GM18505 (cell line): ENCODE measurements at regions not wholly inside any gene's neighbourhood (a gene's known extent, or its start where the extent isn't known, plus 50 kb on each side); places are given as distances from the start of the nearest gene placed in this dataset.
"Not testable (repeated sequence)": the region's sequence is repeated elsewhere in the genome, so short reads cannot be mapped to it uniquely, and the experiment has no call there.

ENCODE experiments used
- ATAC-seq: cut with Tn5 transposase; IDR thresholded peaks from one replicate; pipeline ENCODE4 v1.9.1; 2021; ENCODE audit not compliant: unreplicated experiment
- POLR2A ChIP-seq: IDR thresholded peaks from 4 replicates; pipeline ENCODE4 v1.6.1; 2011; ENCODE audit warnings: borderline replicate concordance; ENCODE audit not compliant: insufficient read depth, insufficient read length; ENCODE audit errors: extremely low read depth

- ATAC-seq = no peak
Observed at GRCh38 chr16:13322336-13322735, 420.9 kb downstream of the SHISA9 start.

GRCh38 chr16:13324851-13325250 is 423.5 kb downstream of the SHISA9 start:
- ATAC-seq = no peak

More at GRCh38 chr16:13322336-13322735, 420.9 kb downstream of the SHISA9 start:
- no peak for TF ChIP-seq POLR2A

GRCh38 chr16:13325396-13325795 is 424.0 kb downstream of the SHISA9 start:
- TF ChIP-seq POLR2A = no peak
- no peak for ATAC-seq

More at GRCh38 chr16:13324851-13325250, 423.5 kb downstream of the SHISA9 start:
- no peak for TF ChIP-seq POLR2A

GRCh38 chr16:13331918-13332317 is 430.5 kb downstream of the SHISA9 start:
- TF ChIP-seq POLR2A = no peak
- no peak for ATAC-seq

- no peak for ATAC-seq
- TF ChIP-seq POLR2A = no peak
Observed at GRCh38 chr16:13332713-13333255, 431.4 kb downstream of the SHISA9 start.

DNA sequence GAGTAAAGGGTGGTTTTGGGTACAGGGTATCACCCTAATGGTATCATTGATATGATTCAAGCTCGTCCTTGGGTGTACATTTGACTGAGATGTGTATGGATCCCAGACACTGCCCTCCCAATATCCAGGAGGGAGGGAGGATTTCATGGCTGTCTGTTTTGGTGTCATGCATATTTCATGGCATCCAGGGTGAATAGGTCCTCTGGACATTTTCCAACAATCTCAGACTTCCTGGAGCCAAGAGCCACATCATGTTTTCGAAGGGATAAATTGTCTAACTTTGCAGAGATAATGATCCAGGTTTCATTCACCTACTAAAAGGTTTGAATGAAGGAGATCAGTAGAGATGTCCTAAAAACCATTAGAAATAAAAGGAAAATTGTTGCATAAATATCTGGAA is 431.9 kb downstream of the SHISA9 start:
- ATAC-seq = no peak
- TF ChIP-seq POLR2A = no peak

DNA sequence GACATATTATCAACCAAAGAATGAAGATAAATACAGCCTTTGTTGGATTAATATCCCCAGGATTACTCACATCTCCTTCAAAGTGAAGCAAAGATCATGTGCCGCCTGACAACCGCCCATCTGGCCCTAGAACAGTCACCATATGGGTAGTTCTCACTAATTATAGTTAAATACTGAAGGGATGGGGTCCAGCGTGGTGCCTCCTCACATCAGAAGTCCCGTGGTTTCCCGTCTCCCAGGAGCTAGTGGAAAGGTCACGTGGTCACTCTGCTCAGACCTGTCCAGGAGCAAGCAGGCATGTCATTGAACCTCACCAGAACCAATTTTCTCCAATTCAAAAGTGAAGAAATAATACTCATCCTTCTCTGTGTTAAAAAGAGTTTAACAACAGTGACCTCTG is 434.5 kb downstream of the SHISA9 start:
- TF ChIP-seq POLR2A = no peak
- no peak for ATAC-seq

DNA sequence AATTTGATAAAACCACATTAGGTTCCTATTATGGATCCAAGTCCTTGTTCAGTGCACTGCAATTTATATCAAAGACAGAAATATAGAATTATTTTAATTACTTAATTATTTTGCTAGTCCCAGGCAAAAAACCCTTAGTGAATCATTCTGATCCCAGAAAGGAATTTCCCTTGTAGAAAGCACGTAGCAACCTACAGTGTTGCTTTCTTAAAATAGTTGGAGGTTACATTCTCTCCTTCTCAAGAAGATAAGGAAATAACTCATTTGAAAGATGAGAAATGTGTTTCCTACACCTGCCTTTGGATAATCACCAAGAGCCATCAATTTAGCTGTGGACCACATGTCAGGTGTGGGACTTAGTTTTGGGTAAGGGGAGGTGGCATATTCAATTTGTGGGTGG is 434.9 kb downstream of the SHISA9 start:
- no peak for ATAC-seq
- no peak for TF ChIP-seq POLR2A

- ATAC-seq = not testable (repeated sequence)
Observed at GRCh38 chr16:13336907-13337881, 435.8 kb downstream of the SHISA9 start.

DNA sequence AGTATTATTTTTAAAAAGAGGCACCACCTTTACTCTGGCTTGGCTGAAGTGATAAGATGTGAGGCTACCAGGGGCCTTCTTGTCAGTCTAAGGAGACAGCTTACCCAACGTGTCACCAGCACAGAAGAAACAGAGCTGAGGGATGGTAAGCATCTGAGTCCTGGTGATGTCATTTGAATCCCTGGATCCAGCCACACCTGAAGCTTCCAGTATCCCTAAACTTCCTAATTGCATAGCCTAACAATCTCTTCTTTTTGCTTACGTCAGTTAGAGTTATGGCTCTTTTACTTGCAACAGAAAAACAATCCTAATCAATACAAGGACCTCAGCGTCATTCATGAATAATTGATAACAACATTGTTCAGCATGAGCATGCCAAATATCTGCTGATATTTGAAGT is 436.6 kb downstream of the SHISA9 start:
- no peak for ATAC-seq
- TF ChIP-seq POLR2A = no peak

DNA sequence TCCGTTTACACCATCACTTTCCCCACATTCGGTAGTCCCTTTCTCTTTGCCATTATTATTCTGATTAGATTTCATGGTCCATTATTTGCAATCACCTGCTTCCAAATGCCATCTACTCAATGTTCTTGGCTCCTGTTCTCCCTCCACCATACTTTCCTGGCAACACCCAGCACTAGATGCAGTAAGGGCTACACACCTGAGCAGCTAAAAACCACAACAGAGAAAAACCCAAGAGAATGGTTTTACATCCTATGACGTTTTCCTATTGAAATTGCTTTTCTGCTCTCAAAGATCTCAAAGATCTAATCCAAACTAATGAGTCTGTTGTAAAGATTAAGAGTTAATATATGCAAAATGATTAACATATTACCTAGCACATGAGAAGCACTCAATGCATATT is 441.3 kb downstream of the SHISA9 start:
- TF ChIP-seq POLR2A = no peak
- no peak for ATAC-seq

- no peak for ATAC-seq
- no peak for TF ChIP-seq POLR2A
Observed at GRCh38 chr16:13344001-13344400, 442.6 kb downstream of the SHISA9 start.

DNA sequence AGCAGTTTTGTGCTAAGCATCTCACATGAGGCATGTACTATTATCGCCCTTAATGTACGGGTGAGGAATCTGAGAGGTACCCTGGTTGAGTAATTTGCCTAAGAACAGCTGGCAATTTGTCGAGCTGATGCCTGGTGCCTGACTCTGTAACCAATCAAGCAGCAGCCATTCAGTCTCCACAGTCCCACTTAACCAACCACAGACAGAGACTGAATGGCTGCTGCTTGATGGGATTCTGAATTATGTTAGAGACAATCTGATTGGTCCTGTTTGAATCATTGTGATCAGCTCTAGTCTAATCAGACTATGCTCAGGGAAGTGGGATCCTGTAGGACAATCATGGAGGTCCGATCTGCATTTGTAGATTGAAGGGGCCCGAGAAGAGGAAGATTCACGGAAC is 447.0 kb downstream of the SHISA9 start:
- no peak for ATAC-seq
- TF ChIP-seq POLR2A = no peak

- TF ChIP-seq POLR2A = no peak
Observed at GRCh38 chr16:13350000-13350399, 448.6 kb downstream of the SHISA9 start.

GRCh38 chr16:13351181-13351580 is 449.8 kb downstream of the SHISA9 start:
- ATAC-seq = no peak
- TF ChIP-seq POLR2A = no peak

More at GRCh38 chr16:13350000-13350399, 448.6 kb downstream of the SHISA9 start:
- ATAC-seq = no peak

DNA sequence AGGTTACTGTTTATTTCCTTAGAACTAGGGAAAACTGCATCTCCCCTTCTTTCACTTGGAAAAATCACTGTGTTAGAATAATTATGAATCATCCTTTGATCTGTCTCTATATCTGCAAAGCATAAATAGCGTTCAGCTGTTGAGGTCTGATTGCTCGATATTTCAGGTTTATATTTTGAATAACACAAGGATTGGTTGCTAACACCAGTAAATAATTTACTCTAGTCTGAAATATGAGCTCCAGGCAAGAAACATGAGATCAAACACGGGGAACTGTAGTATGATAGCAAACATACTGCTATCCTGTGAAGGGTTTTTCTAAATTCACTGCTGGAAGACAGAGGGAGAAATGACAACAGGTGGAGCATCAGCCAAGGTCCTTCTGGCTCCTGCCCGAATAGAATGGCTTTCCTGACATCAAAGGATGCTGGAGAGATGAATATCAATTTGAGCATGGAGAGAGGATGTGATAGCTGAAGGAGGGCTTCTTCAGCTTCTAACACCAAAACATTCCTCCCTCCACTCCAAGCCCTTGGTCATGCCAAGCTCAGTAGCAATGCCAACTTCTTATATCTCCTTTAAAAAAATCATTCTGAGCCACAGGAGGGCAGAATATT is 450.3 kb downstream of the SHISA9 start:
- no peak for ATAC-seq

GRCh38 chr16:13352796-13353195 is 451.4 kb downstream of the SHISA9 start:
- ATAC-seq = not testable (repeated sequence)

More for the DNA sequence above, 450.3 kb downstream of the SHISA9 start:
- no peak for TF ChIP-seq POLR2A

GRCh38 chr16:13357842-13358241 is 456.4 kb downstream of the SHISA9 start:
- ATAC-seq = not testable (repeated sequence)
